SK-N-MC (cell line): ENCODE measurements at regions not wholly inside any gene's neighbourhood (a gene's known extent, or its start where the extent isn't known, plus 50 kb on each side); places are given as distances from the start of the nearest gene placed in this dataset.

Experiments
- EZH2 ChIP-seq: fragments of 200-600 bp; sonication (generic); IDR thresholded peaks from one replicate; pipeline ENCODE4 v1.6.1; 2017; ENCODE audit warnings: antibody characterized with exemption
- POLR2AphosphoS5 ChIP-seq: IDR thresholded peaks from 2 replicates; pipeline ENCODE4 v1.6.1; 2012; ENCODE audit warnings: mild to moderate bottlenecking, low read depth, low read length, borderline replicate concordance

DNA sequence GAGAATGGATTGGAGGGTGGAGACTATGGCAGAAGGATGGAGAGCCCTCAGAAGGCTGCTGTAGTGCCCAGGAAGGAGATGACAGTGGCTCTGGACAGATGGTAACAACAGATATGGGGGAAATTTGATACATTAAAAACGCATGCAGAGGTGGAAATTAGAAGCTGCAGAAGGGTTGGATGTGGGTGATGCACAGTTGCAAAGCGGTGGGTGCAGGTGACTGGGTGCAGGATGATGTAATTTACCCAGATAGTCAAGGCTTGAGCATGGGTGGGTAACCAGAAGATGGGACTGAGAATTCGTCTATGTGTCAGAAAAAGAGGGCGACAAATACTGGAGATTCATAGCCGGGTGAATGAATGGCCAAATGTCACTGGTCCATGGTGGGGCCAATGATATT, 570.3 kb downstream of the MN1 start:
- TF ChIP-seq POLR2AphosphoS5, result no peak
- TF ChIP-seq EZH2, result no peak
